H54 (cell line): ENCODE measurements at regions not wholly inside any gene's neighbourhood (a gene's known extent, or its start where the extent isn't known, plus 50 kb on each side); places are given as distances from the start of the nearest gene placed in this dataset.

Experiments used
- DNase-seq: peaks from one replicate; pipeline ENCODE4 v3.0.0; 2011; ENCODE audit warnings: low spot score, mixed read lengths; ENCODE audit not compliant: insufficient read length
- FAIRE-seq: peaks from 3 replicates; lab custom pipeline; 2011; peaks lifted over from hg19 to GRCh38; lab: Jason Lieb, UNC
- POLR2A ChIP-seq: IDR thresholded peaks from 2 replicates; pipeline ENCODE4 v1.6.1; 2011; ENCODE audit warnings: low read depth, mild to moderate bottlenecking, low read length

GRCh38 chr3:25056036-25056755 is 371.9 kb upstream of the RARB start:
- DNase-seq (no peak), FAIRE-seq (no peak)
- TF ChIP-seq POLR2A, result no peak

GRCh38 chr3:25056803-25057351 is 371.2 kb upstream of the RARB start:
- FAIRE-seq, result no peak
- TF ChIP-seq POLR2A, result no peak
- no peak for DNase-seq

GRCh38 chr3:25057379-25057778 is 370.7 kb upstream of the RARB start:
- DNase-seq (no peak), FAIRE-seq (no peak)
- no peak for TF ChIP-seq POLR2A

GRCh38 chr3:25064681-25065080 is 363.4 kb upstream of the RARB start:
- FAIRE-seq, result no peak
- no peak for TF ChIP-seq POLR2A
- no peak for DNase-seq

- TF ChIP-seq POLR2A, result no peak
- DNase-seq (no peak), FAIRE-seq (no peak)
Observed at GRCh38 chr3:25069970-25070369, 358.1 kb upstream of the RARB start.

GRCh38 chr3:25071846-25072245 is 356.2 kb upstream of the RARB start:
- FAIRE-seq (no peak), DNase-seq (no peak)
- no peak for TF ChIP-seq POLR2A

- no peak for DNase-seq
- no peak for TF ChIP-seq POLR2A
- FAIRE-seq, result no peak
Observed at GRCh38 chr3:25073423-25073822, 354.6 kb upstream of the RARB start.

GRCh38 chr3:25074149-25074548 is 353.9 kb upstream of the RARB start:
- FAIRE-seq, result no peak

GRCh38 chr3:25080461-25080860 is 347.6 kb upstream of the RARB start:
- no peak for TF ChIP-seq POLR2A
- DNase-seq (no peak), FAIRE-seq (no peak)

More at GRCh38 chr3:25074149-25074548, 353.9 kb upstream of the RARB start:
- no peak for TF ChIP-seq POLR2A
- no peak for DNase-seq

- DNase-seq (no peak), FAIRE-seq (no peak)
- no peak for TF ChIP-seq POLR2A
Observed at GRCh38 chr3:25084016-25084415, 344.0 kb upstream of the RARB start.

- FAIRE-seq (no peak), DNase-seq (no peak)
- no peak for TF ChIP-seq POLR2A
Observed at GRCh38 chr3:25086721-25087120, 341.3 kb upstream of the RARB start.

- FAIRE-seq, result no peak
- no peak for DNase-seq
Observed at GRCh38 chr3:25088284-25088683, 339.8 kb upstream of the RARB start.

GRCh38 chr3:25090698-25091453 is 337.2 kb upstream of the RARB start:
- DNase-seq (no peak), FAIRE-seq (no peak)
- TF ChIP-seq POLR2A, result no peak

More at GRCh38 chr3:25088284-25088683, 339.8 kb upstream of the RARB start:
- TF ChIP-seq POLR2A, result no peak

GRCh38 chr3:25091934-25092333 is 336.1 kb upstream of the RARB start:
- no peak for DNase-seq
- TF ChIP-seq POLR2A, result no peak
- no peak for FAIRE-seq

GRCh38 chr3:25094932-25095685 is 333.0 kb upstream of the RARB start:
- no peak for FAIRE-seq
- no peak for DNase-seq
- TF ChIP-seq POLR2A, result no peak
